ENCODE measurements at regions not wholly inside any gene's neighbourhood (a gene's known extent, or its start where the extent isn't known, plus 50 kb on each side); places are given as distances from the start of the nearest gene placed in this dataset.

DNA sequence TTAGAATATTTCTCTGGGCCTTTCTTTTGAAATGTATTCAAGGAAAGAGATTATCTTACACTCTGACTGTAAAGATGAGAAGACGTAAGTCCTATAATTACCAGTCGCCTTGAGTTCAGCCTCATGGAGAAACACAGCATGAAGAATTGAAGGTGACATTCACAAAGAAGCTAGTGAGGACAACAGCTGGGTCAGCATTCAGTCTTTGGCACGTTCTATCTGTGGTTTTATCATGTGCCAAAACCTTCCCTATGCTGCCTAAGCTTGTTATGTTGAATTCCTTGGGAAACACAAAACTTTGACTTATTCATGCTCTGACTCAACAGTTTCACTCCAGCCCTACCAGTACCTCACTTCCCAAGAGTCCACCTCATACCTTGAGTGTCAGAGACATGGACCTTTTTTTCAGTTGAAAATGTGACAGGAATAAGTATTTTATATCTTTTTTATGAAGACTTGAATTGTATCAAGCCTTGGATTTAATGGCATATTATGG lies 198.8 kb upstream of the KIRREL3 start:
- Mint-ChIP-seq H3K27me3 (ENCODE audit: unreplicated experiment) (no peaks in the 10 kb centered on the region), H3K4me1 (ENCODE audit: low read depth, unreplicated experiment) (peaks cover 18% of the 10 kb centered on the region), H3K9me3 (ENCODE audit: unreplicated experiment) (peaks cover 3% of the 10 kb centered on the region), H3K4me3 (ENCODE audit: unreplicated experiment) (no peak overlapping the region), H3K27ac (ENCODE audit: unreplicated experiment) (no peak overlapping the region), H3K36me3 (ENCODE audit: unreplicated experiment) (peaks cover 4% of the 10 kb centered on the region)
- TF ChIP-seq, protein P1, sequence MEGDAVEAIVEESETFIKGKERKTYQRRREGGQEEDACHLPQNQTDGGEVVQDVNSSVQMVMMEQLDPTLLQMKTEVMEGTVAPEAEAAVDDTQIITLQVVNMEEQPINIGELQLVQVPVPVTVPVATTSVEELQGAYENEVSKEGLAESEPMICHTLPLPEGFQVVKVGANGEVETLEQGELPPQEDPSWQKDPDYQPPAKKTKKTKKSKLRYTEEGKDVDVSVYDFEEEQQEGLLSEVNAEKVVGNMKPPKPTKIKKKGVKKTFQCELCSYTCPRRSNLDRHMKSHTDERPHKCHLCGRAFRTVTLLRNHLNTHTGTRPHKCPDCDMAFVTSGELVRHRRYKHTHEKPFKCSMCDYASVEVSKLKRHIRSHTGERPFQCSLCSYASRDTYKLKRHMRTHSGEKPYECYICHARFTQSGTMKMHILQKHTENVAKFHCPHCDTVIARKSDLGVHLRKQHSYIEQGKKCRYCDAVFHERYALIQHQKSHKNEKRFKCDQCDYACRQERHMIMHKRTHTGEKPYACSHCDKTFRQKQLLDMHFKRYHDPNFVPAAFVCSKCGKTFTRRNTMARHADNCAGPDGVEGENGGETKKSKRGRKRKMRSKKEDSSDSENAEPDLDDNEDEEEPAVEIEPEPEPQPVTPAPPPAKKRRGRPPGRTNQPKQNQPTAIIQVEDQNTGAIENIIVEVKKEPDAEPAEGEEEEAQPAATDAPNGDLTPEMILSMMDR (IDR thresholded peaks at IDR 0.05; ENCODE audit: partially characterized antibody, unreplicated experiment), result no peak
- no peak for DNase-seq

DNA sequence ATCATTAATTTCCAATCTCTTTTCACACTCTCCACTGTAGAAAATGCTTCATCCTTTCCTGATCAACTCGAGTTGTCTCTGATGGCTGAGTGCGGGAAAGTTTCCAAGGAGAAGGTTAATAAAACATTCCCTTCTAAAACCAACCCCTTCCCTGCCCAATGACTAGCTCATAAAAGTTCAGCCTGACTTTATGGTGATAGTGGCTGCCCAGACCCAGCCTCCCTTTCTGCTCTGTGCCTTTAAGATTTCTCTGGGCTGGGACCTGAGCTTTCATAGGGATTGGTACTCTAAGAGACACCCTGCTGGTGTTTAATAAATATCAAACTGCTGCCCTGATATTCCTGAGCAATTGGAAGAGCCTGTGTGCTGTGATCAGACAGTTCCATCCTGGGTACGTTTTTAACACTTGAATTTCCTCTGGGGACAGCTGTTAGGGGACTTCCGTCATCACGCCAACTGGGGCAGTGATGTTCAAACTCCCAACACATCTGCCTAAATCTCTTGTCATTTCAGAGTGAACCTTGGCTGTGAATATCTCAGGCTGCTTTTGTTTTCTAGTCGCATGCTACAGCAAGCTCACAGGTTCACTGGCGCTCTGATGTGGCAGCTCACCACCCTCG lies 195.0 kb upstream of the KIRREL3 start:
- TF ChIP-seq, protein P1 (IDR thresholded peaks at IDR 0.05; ENCODE audit: partially characterized antibody, unreplicated experiment), result no peak
- DNase-seq, result no peak
- H3K4me3 Mint-ChIP-seq (ENCODE audit: unreplicated experiment), result no peak overlapping the region
- H3K9me3 Mint-ChIP-seq (ENCODE audit: unreplicated experiment), result peaks cover 2% of the 10 kb centered on the region
- peaks cover 37% of the 10 kb centered on the region for H3K4me1 Mint-ChIP-seq (ENCODE audit: low read depth, unreplicated experiment)
- H3K36me3 Mint-ChIP-seq (ENCODE audit: unreplicated experiment), result no peaks in the 10 kb centered on the region
- H3K27me3 Mint-ChIP-seq (ENCODE audit: unreplicated experiment), result peaks cover 5% of the 10 kb centered on the region
- H3K27ac Mint-ChIP-seq (ENCODE audit: unreplicated experiment), result peak overlapping the region; percentile 31

DNA sequence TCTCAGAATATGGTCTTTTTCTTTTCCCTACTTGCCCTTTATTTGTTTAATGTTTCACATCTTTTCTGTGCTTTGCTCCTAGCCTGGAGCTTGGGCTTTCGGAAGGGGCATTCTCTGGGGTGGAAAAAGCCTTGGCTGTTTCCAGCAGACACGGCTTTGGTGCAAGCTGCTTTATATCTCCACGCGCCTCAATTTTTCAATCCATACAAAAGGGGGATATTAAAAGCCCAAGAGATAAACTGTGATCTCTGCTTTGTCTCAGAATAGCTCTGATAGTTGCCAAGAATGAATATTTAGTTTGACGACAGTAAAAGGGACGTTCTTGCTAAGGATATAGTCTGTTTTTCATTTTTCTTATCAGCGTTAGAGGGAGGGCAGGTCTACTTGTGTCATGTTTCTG lies 194.0 kb upstream of the KIRREL3 start:
- no peak overlapping the region for H3K27ac Mint-ChIP-seq (ENCODE audit: unreplicated experiment)
- H3K4me3 Mint-ChIP-seq (ENCODE audit: unreplicated experiment), result no peak overlapping the region
- peaks cover 5% of the 10 kb centered on the region for H3K27me3 Mint-ChIP-seq (ENCODE audit: unreplicated experiment)
- peaks cover 2% of the 10 kb centered on the region for H3K9me3 Mint-ChIP-seq (ENCODE audit: unreplicated experiment)
- TF ChIP-seq, protein P1 (IDR thresholded peaks at IDR 0.05; ENCODE audit: partially characterized antibody, unreplicated experiment), result no peak
- H3K4me1 Mint-ChIP-seq (ENCODE audit: low read depth, unreplicated experiment), result peaks cover 40% of the 10 kb centered on the region
- no peak for DNase-seq
- no peaks in the 10 kb centered on the region for H3K36me3 Mint-ChIP-seq (ENCODE audit: unreplicated experiment)

DNA sequence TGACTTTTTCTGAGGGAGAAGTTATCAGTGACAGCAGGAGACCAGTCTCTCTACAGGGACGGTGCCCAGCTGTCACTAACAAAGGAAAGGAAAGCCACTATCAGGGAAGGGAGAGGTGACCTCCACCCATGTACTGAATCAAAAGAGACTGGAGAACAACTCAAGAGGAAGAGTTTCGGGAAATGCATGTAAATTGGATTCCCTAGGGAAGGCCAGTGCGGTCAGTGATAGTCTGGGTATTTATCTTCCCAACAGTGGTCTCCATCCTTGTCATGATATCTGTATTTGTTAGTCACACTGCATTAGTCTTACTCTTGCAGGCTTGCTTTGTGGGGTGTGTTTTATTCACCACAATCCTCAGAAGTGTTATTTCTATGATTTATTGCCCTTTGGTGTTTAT lies 193.4 kb upstream of the KIRREL3 start:
- no peaks in the 10 kb centered on the region for H3K36me3 Mint-ChIP-seq (ENCODE audit: unreplicated experiment)
- DNase-seq, result no peak
- H3K27ac Mint-ChIP-seq (ENCODE audit: unreplicated experiment), result peak overlapping the region; percentile 73
- TF ChIP-seq, protein P1 (IDR thresholded peaks at IDR 0.05; ENCODE audit: partially characterized antibody, unreplicated experiment), result no peak
- peaks cover 2% of the 10 kb centered on the region for H3K9me3 Mint-ChIP-seq (ENCODE audit: unreplicated experiment)
- peaks cover 5% of the 10 kb centered on the region for H3K27me3 Mint-ChIP-seq (ENCODE audit: unreplicated experiment)
- peak overlapping the region; percentile 39 for H3K4me3 Mint-ChIP-seq (ENCODE audit: unreplicated experiment)
- peaks cover 40% of the 10 kb centered on the region for H3K4me1 Mint-ChIP-seq (ENCODE audit: low read depth, unreplicated experiment)

DNA sequence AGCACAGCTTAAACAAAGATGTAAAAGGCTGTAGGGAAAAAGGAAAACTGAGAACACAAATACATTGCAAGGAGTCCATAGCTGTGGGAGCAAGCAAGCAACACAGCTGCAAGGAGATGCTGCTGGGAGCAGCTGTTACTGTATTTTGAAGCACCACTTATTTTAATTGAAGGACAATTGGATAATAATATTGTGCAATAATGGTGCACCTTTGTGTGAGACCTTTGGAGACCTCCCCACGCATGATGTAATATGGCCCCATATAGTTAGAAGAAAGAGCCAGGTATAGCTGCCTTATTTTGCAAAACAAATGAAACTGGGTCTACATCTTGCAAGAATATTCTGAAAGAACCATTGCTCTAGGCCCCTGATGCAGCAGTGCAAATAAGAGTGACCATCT lies 191.1 kb upstream of the KIRREL3 start:
- DNase-seq, result no peak
- TF ChIP-seq, protein P1 (IDR thresholded peaks at IDR 0.05; ENCODE audit: partially characterized antibody, unreplicated experiment), result no peak
- Mint-ChIP-seq H3K36me3 (ENCODE audit: unreplicated experiment) (no peaks in the 10 kb centered on the region), H3K9me3 (ENCODE audit: unreplicated experiment) (peaks cover 2% of the 10 kb centered on the region), H3K4me3 (ENCODE audit: unreplicated experiment) (no peak overlapping the region), H3K4me1 (ENCODE audit: low read depth, unreplicated experiment) (peaks cover 40% of the 10 kb centered on the region), H3K27ac (ENCODE audit: unreplicated experiment) (peak overlapping the region; percentile 57), H3K27me3 (ENCODE audit: unreplicated experiment) (peaks cover 8% of the 10 kb centered on the region)
